GM18520 (cell line): ENCODE measurements at regions not wholly inside any gene's neighbourhood (a gene's known extent, or its start where the extent isn't known, plus 50 kb on each side); places are given as distances from the start of the nearest gene placed in this dataset.

Source experiments
- ATAC-seq: cut with Tn5 transposase; IDR thresholded peaks from one replicate; pipeline ENCODE4 v1.9.1; 2021; ENCODE audit not compliant: unreplicated experiment

- no peak for ATAC-seq
These were observed 184.0 kb downstream of the CAND1 start for GRCh38 chr12:67453191-67453590.

GRCh38 chr12:67455236-67455635 is 186.1 kb downstream of the CAND1 start:
- no peak for ATAC-seq

DNA sequence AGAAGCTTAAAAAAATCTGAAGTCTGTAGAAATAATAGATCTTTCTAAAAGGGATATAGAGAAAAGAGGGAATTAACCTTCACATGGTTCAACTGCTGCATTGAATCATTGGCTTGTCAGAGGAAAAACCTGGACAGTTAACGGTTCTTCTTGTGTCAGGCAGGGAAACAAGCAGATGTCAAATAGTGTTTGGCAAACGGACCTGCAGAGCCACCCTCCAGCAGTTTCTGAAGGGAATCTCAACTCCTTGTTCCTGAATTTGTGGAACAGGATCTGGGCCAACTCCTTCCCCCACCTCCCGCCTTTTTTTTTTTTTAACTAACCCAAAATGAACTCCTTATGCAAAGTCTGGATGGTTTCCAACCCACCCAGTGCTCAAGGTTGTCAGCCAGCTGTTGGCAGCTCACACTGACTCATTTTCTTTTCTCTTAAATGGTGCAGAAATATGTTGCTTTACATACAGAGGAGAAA is 187.3 kb downstream of the CAND1 start:
- ATAC-seq: no peak

DNA sequence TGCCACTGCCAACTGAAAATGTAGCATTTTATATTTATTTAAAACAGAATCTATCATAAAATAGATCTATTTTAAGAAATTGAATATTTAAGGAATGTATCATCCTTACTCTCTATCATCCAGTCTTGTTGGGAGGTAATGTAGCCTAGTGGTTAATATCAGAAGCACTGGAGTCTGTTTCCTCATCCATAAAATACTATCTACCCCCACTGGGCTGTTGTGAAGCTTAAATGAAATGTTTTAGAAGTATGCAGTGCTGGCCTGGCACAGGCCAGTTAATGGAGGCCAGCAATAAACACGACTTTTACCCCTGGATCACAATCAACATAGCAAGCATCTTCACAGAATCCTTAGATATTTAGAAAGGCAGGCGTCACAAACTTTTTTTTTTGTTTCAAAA is 188.0 kb downstream of the CAND1 start:
- ATAC-seq: no peak

- no peak for ATAC-seq
These were observed 188.9 kb downstream of the CAND1 start for GRCh38 chr12:67457778-67458665.

DNA sequence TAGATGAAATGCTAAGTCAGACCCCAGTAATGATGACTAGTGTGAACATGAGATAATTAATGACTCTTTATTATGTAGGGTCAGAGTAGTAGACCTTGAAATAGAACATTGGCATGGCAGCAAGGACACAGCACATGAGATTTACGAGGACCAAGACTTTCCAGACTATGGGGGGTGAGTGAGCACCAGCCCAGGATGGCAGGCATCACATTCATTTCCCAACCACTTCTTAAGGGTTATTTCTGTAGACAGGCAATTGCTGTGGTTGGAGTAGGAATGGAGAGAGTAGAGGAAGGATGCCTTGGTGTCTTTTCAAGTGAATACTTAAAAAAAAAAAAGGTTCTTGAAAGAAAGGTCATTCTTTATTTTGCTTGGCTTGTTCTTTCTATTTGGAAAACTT is 189.4 kb upstream of the DYRK2 start:
- no peak for ATAC-seq

DNA sequence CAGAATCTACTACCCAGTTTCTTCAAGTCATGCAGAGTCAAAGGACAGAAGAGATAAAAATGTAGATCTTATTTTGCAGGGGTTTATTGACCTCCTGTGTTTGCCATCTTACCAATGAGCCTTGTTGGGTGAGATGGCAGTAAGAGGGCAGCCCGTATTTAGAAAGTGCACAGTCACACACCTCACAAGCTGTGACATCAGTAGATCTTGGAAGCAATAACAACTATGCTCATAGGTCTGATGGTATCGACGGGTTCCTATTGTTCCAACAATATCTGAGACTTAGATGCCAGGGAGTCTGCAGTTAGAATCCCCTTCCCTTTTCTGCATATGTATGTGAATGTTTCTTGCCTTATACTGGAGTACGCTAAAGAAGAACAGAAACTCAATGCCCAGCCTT is 189.0 kb upstream of the DYRK2 start:
- no peak for ATAC-seq

DNA sequence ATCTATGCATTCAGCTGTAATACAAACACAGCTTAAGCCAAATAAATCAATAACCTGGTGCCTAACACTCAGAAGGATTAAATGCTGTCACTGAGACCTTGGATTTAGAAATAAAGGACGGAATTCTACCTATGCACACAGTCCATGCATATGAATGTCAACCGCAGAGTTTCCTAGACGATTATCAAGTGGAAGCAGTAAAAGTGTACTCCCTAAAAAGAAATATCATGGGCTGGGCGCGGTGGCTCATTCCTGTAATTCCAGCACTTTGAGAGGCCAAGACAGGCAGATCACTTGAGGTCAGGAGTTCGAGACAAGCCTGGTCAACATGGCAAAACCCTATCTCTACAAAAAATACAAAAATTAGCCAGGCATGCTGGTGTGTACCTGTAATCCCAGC is 188.2 kb upstream of the DYRK2 start:
- ATAC-seq: no peak

DNA sequence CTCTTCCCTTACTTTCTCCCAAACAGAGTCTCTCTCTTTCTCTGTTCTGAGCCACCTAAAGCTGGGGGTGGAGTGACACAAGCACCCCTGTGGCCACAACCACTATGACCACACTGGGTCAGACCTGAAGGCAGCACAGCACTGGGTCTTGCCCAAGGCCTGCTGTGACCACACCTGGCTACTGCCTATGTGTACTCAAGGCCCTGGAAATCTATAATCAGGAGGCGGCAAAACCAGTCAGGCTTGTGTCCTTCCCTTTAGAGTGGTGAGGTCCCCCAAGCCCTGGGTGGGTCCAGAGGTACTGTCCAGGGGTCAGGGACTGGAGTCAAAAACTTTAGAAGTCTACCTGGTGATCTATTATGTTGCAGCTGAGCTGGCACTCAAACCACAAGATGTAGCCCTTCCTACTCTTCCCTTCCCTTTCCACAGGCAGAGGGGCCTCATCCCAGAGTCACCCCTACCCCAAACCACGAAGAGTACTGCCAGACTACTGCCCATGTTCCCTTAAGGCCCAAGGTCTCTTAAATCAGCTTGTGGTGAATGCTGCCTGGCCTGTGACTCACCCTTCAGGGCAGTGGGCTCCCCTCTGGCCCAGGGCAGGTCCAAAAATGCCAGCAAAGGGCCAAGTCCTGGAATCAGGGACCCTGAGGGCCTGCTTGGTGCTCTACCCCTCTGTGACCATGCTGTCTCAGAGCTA is 179.8 kb upstream of the DYRK2 start:
- ATAC-seq: no peak

GRCh38 chr12:67469666-67470065 is 178.9 kb upstream of the DYRK2 start:
- ATAC-seq: no peak

DNA sequence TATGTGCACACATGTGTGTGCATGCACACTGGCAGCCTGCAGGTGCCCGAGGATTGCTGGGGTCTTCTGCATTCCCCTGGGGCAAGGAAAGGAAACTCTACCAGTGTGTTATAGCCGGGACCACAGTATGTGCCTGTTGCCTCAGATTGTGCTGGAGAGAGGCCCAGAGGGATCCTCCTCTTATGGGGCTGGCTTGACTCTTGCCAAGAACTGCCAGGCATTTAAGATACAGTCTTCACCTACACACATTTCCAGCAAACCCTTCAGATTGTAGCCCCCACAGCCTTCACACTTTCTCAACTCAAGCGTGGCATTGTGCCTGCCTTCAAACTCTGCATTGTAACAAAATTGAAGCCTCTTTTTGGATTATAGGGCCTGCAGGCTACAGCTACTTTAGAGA is 176.7 kb upstream of the DYRK2 start:
- ATAC-seq: no peak

DNA sequence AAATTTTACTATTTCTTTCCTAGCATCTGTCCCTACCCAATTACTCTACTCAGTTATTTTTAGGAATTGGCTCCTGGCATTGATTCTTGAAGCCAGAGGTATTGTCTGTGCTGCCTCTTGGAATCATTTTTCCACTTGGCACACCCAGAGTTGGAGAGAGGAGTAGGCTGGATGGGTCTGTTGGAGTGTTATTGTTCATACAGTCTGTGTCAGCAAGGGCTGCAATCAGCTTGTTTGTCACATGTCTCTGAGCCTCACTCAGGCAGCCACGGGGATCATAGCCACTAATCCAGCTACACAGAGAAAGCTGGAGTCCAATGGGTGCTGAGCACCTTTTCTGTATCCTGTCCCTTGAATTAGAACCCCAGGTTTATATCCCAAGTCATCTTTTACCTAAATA is 176.0 kb upstream of the DYRK2 start:
- no peak for ATAC-seq

DNA sequence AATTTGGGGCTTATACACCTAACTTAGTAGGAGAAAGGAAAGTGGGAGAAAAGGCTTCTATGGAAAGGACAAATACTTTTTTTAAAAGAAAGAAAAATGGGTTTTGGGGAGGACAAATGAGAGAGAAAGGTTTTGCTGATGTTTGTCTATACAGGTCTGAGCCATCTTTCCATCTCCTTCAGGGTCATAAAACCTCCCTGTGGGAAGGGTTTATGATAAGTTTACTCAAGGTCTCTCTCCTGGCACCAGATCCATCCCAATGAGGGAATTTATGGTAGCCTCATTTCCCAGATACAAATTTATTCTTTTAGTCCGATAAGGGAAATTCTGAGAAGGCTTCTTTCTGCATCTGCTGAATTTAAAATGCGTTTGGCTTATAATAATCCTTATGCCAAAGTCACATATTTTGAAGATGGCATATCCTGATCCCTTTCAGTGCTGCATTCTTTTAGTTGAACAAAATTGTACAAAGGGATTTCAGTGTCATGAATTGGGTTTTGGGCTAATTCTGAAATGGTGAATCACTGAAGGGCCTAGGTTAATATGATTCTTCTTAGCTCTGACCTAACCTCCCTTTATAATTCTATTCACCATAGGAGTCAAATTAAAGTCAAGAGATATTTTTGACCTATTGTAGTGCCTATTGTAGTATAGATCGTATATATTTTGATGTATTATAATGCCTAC is 173.5 kb upstream of the DYRK2 start:
- ATAC-seq: no peak

GRCh38 chr12:67475725-67476124 is 172.8 kb upstream of the DYRK2 start:
- ATAC-seq: no peak

GRCh38 chr12:67477681-67478265 is 170.8 kb upstream of the DYRK2 start:
- no peak for ATAC-seq

DNA sequence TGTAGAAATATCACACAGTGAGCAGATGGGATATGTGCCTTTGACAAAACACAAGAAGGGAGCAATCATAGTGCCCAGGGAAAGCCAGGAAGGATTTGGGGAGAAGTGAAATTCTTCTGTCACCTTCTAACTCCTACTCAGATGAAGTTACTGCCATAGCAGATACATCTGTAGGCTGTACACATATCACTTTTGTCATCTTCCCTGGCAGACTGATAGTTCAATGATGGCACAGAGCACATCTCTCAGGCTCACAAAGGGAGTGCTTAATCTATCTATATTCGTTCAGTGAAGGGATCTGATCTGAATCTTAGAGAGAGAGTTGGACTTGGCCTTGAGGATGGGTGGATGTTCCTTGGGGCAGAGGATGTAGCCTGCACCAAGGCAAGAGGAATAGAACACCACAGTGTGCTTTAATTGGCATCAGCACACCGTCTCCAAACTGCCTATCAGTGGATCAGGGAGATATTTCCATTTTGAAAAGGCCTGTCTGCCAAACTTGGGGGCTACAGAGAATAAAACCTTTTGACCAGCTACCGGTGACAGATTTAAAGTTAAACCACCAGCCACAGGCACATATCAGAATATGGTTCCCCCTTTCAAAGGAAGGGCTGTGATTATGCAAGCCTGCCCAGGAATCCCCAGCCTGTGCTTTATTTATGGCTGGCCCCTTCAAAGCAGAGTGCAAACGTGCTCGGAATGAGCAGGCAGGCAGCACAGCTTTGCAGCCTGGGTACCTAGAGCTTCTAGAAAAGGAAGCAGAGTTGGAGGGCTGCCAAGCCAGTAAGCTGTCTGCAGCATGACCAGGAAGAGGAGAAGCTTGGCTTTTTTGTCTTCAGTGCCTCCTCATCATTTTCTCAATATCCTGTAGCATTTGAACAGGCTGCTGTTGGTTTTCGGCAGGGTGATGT is 165.5 kb upstream of the DYRK2 start:
- peak; percentile 41 for ATAC-seq

GRCh38 chr12:67483871-67484554 is 164.5 kb upstream of the DYRK2 start:
- no peak for ATAC-seq

DNA sequence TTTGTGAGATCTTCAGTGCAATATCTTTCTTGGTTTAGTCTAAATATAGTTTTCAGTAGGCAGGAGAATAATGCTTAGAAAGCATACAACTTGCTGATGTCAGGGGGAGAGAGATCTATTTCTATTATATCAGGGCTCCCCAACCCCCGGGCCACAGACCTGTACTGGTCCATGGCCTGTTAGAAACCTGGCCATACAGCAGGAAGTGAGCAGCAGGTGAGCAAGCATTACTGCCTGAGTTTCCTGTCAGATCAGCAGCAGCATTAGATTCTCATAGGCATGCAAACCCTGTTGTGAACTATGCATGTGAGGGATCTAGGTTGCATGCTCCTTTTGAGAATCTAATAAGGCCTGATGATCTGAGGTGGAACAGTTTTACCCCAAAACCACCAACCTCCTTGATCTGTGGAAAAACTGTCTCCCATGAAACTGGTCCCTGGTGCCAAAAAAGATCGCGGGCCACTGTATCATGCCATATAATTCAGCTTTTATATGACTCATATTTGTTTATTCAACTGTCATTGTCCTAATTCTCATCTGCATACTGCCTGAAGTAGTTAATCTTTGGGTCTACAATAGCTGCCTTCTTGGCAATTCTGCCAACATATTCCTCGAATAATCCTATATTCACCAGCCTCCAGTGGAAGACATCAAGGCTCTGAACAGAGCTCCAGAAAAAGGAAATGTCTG is 163.6 kb upstream of the DYRK2 start:
- ATAC-seq: no peak

GRCh38 chr12:67486671-67487070 is 161.9 kb upstream of the DYRK2 start:
- ATAC-seq: no peak
